KG1 (cell line): ENCODE measurements at regions not wholly inside any gene's neighbourhood (a gene's known extent, or its start where the extent isn't known, plus 50 kb on each side); places are given as distances from the start of the nearest gene placed in this dataset.

ENCODE experiments used
- DNase-seq: peaks from one replicate; lab custom pipeline; 2025; lab: John Stamatoyannopoulos, UW

DNA sequence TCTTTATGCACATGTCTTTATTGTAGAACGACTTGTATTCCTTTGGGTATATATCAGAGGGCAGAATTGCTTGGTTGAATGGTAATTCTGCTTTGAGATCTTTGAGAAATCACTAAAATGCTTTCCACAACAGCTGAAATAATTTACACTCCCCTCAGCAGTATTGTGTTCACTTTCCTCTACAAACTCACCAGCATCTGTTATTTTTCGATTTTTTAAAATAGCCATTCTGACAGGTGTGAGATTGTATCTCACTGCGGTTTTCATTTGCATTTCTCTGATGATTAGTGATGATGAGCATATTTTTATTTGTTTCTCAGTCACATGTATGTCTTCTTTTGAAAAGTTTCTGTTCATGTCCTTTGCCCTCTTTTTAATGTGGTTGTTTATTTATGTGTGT is 459.8 kb downstream of the PABPC4L start:
- DNase-seq: no peak

DNA sequence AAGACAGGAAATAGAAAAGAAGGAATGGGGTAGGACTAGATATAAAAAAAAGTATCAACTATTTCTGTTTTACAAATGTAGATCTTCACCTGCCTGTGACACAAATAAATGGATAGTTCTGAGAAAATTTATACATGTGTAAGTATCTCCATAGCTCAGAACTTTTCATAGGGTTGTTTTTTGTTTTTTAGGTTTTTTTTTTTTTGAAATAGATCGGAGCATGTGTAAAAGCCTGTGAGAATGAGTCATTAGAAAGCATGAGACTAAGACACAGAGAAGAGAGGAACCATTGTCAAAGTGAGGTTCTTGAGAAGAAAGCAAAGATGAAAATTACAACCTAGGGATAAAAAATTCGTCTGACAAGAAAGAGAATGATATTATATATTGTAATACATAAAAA is 481.6 kb downstream of the PABPC4L start:
- DNase-seq: no peak

DNA sequence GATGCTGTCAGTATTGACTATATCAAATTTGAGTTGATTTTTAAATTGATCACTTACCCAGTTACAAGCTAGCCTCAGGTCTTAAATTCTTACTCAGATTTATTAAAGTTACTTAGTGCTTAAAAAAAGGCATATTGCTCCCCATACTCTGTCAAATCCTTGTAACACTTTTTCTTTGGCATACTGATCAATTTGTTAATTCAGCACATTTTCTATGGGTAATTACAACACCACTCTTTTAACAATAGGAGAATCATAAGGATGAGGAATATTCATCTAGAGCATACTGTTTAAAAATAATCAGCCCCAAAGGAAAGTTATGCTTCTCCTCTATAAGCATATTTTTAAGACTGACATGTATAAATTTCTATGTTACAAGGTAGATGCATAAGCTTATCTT is 482.5 kb downstream of the PABPC4L start:
- no peak for DNase-seq

DNA sequence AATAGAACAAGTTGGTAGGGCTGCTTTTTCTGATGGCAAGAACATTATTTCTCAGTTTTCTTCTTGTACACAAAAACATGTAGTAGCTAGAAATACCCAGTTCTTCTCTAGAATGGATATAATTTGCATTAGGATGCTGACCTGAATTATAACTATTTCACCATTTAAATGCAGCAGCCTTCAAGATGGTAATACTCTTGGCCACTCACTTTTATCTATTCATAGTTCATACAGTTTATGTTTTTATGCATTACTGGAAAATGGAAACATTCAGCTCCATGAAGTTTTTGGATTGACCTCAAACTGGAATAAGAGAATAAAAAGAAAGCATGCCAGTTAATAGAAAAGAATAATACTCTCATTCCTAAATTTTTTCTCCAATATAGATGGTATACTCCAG is 487.4 kb downstream of the PABPC4L start:
- DNase-seq: no peak

DNA sequence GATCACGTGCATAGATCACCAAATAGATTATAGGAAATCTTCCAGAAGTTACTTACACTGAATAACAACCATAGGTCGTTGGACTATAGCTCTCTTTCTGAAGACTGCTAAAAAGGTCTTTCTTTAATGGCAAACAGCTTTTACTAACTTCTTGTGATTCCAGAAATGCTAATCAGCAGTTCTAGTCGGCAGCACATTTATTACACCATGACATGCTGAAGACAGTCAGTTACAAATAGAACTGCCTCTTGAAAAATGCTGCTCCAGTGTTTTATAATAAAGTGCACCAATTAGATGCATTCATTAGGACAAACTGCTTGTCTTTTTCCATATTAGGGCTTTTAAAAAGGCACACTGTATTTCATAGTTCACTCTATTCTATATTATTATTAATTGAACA is 488.2 kb downstream of the PABPC4L start:
- no peak for DNase-seq

DNA sequence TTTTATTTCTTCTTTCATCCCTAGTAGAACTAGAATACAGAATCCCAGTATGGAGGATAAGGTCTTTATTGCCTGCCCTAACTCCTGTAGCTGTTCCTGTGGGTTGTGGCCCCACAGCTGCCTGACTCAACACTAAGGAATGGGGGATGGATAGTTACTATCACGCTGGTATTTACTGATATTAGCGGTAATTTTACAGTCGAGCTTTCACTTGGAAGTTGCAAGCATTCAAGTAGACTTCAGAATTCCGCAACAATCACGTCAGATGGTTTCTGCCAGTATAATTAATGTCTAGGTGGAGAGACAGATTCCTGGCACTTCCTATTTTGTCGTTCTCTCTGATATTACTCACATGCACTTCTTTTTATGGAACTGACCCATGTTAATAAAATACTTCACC is 489.8 kb downstream of the PABPC4L start:
- DNase-seq: no peak

DNA sequence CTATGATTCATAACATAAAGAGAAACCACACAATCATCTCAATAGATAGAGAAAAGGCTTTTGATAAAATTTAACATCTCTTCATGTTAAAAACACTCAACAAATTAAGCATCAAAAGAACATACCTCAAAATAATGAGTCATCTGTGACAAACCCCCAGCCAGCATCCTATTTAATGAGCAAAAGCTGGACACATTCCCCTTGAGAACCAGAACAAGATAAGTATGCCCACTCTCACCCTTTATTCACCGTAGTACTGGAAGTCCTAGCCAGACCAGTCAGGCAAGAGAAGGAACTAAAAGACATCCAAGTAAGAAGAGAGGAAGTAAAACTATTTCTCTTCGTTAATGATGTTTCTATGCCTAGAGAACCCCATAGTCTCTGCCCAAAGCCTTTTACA is 507.2 kb downstream of the PABPC4L start:
- no peak for DNase-seq

DNA sequence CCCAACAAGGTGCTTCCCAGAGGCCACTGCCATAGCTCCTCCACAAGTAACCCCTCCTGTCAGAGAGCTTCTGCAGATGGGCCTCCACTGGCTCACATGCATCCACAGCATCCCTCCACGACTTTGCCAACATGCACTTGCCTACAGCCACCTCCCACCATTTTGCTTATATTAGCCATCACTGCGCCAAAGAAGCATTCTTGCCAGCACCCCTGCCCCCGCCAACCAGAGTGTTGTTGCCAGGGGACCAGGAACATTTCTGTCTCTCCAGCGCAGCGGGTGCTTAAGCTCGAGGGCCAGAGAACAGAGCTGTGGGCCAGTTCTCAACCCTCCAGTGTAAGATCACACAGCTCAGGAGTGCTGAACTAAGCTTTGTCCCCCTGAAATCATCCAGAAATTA is 517.6 kb downstream of the PABPC4L start:
- no peak for DNase-seq

DNA sequence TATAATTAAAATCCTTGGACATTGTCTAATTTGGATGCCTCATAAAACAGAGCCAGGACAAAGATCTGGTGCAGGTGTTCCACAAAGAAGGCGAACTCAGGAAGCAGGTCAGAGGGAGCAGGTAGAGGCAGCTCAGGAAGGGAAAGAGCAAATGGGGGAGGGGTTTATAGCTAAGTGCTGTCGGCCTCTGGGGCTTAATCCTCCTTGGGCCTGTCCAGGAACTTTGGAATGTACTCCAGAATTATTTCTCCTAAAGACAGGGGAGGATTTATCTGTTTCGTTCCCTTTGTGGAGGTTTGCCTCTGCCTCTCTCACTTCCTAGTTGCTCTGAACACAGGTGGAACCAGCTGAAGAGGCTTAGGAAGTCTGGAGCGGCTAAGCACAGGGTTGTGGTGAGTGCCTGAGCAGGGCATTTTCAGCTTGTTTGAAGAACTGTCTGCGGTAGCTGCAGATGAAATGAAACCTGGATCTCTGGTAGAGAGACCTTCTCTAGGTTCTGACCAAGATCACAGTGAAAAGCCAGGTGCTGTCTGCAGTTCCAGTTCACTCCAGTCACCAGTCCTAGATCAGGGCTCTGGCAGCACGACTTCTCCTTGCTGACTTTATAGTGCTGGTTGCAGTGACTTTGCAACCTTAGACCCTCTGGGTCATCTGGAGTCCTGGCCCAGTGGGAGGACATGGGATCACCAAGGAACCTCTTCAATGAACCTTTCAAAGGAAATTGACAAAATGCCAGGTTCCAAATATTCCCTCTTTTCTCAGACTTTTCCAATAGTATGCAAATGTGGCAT is 519.2 kb downstream of the PCDH10 start:
- DNase-seq: no peak

DNA sequence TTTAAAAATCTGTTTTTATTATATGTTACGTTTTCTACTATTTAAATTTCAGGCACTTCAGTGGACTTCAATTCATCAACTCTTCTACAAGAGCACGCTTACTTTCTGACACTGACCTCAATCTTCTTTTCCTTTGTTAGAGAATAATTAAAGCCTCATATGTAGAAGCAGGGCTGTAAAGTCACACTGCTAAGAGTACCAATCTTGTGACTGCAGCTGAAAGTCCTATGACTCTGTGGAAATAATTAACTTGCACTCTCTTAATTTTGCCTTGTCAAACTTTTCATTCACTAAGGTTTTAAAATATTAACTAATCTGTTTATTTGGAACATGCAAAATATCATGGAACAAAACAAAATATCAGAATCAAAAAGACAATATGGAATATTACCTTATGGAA is 498.1 kb downstream of the PCDH10 start:
- DNase-seq: no peak

DNA sequence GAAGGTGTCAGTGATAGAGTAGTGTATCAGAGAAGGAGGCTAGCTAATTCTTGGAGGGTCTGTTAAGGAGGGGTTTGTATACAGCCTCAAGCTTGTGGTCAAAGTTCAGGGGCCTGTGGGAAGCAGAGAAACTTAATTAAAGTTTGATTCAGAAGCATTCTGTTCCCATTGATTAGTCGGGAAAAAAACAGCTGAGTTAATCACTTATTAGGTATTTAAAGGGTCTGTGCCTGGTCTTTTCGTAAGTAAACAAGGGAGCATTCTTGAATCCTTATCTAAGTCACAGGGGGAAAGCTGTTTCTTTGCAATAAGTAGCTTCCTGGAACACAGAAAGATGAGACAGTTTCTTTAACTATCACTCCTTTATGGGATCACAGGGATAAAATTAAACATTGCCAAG is 492.1 kb downstream of the PCDH10 start:
- no peak for DNase-seq

DNA sequence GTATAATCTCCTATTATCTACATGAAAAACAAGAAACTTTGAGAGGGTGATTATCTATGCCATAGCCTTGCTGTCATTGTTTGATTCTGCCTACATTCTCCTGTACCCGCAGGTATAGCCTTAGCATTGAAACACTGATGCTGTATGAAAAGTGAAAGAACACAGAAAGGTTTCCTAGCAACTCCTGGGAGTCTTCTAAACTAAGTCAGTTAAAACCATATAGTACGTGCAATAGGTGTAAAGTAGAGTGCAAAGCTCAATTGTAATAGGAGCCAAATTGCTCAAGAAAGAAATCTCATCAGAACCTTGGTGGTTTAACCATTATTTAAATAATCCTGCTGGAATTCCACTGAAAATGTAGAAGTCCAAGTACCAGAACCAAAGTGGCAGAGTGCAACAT is 489.7 kb downstream of the PCDH10 start:
- no peak for DNase-seq

DNA sequence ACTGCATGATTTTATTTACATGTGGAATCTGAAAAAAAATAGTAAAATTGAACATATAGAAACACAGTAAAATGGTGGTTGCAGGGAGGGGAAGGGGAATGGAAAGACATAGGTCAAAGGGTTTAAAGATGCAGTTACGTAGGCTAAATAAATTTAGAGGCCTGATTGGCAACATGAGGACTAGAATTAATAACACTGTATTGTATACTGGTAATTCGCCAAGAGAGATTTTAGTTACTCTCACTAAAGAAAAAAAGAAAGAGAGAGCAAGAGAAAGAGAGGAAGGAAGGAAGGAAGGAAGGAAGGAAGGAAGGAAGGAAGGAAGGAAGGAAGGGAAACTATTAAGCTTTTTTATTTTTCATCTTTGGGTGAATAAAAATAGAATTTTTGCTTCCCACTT is 488.1 kb downstream of the PCDH10 start:
- no peak for DNase-seq

DNA sequence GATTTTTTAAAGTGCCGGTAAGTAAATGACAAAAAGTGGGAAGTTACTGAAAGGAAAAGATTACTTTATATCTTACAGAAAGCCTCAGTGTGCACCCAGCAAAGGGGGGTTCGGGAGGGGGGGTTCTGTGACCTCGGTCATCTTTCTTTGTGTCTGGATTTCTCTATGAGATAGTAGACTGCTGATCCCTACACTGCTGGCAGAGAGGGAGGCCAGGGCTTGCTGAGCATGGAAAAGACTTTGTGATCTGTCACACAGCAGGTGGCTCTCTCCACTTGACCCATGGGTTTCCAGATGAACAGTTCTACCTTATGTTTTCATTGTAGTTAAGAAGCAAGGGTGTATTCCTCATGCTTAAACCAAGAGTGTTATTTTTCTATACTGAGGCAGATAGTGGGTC is 475.6 kb downstream of the PCDH10 start:
- DNase-seq: no peak

DNA sequence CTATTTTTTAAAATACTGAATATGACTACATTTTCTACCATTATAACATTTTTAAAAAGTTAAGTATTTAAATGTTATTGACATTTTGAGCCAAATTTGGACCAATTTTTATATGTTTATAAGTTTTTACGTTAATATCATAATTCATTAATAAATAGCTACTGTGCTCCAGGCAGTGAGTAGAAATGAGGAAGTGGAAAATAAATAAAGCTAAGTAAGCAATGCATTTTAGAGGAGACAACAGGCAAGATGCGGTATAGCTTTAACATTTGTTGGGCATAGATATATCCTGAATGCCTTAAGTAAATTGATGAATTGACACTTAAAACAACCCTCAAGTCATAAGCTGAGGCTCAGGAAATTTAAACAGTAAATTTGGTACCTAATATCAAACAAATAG is 474.8 kb downstream of the PCDH10 start:
- DNase-seq: peak; percentile 12

DNA sequence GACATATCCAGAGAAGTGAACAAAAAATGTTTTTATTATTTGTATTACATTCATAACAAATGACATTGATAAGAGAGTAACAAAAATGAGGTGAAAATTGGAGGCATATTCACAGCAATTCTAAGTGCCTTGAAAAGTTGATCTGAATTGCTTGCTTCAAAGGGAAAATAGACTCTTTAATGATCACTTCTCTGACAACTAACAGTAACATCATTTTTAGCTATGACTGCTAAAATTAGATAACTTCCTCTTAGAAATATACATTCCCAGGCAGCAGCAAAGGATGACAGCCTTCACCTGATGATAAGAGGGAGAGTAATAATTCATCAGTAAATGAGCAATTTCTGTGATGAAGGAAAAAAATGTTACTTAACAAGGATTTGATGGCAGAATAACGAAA is 472.5 kb downstream of the PCDH10 start:
- DNase-seq: no peak

DNA sequence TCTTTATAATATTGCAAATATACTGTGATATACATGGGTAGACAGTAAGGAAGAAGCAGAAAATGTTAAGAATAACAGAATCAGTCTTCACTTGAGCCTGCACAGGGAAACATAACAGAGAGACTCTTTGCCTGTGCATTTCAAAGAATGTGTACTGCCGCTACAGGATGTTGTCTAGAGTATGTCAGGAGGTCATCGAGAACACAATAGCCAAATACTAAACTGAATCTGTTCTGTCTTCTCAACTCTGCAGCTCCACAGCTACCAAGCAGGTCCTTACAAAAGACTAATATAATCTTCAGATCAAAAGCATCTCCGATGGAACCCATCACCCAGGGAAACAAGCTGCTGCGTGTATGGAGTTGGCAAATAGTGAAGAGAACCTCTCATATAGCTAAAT is 471.5 kb downstream of the PCDH10 start:
- no peak for DNase-seq

DNA sequence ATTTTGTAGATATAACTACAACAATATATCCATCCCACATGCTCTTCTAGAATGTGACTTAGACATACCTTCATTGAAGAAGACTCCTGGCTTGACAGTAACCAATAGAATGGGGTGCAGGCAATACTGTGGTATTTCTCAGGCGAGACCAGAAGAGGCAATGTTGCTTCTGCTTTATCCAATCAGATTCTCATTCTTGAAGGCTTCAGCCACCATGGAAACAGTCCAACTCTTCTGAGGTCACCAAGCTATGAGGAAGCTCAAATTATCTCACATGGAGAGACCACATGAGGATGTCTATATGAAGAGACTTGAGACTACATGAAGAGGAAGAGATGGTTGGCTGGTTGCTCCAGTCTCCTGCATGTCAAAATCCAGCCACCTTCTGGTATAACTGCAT is 469.9 kb downstream of the PCDH10 start:
- DNase-seq: no peak

DNA sequence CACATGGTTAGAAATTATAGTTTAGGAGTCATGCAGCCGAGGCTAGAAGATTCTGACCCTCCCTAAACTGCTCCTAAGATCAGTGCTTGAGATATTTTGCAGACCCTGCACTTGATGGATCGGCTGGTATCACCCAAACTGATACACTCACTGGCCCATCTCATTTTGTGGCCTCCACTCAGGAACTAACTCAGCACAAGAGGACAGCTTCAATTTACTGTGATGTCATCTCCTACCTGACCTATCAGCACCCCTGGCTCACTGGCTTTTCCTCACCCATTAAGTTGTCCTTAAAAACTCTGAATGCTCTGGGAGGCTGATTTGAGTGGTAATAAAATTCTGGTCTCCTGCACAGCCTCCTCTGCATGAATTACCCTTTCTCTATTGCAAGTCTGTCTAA is 450.9 kb downstream of the PCDH10 start:
- no peak for DNase-seq

DNA sequence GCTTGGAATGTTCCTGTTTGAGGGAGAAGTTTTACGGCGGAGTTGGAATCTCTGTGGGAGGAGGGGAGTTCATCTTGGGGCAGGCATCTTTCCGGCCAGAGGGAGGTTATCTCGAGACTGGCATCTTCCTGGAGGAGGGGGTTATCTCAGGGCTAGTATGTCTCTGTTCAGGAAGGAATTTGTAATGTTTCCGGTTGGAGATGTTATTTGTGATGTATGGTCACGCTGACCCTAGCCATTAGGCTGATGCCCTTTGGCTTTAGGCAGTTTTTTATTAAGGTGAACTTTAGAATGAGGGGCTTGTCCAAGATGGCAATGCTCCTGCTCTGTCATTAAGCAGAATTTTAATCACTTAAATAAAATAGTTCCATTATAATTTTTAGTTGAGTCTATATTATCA is 449.7 kb downstream of the PCDH10 start:
- DNase-seq: no peak

DNA sequence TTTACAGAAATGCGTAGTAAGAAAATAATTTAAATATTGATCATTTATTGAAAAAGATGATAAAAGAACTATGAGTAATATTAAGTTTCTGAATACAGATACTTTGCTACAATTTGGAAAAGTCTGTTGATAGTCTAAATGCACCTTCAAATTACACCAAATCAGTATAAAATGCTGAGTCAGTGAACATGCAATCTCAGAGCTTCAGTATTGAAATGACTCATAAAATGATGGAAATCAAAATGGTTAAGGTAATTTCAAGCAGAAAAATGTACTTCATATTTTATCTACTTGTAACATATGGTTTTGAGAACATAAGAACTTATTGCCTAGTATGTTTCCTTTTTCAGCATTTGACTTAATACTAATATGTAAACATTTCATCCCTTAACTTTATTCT is 448.2 kb downstream of the PCDH10 start:
- DNase-seq: no peak

DNA sequence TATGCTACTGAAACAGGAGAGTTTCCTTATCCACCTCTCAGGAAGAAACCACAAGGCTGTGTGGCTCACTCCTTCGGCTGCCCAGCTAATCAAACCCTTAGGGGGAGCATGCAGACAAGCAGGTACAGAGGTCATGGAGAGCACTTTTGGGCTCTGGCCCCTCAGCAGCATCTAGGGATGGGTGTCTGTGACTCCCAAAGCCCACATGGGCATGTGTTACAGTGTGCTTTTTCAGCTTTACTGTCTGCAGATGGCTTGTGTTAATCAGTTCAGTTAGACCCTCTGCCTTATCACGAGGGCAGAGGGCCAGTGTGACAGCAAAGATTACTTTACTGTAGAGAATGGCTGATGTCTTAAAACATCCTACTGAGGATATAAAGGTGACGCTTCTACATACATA is 447.4 kb downstream of the PCDH10 start:
- no peak for DNase-seq

DNA sequence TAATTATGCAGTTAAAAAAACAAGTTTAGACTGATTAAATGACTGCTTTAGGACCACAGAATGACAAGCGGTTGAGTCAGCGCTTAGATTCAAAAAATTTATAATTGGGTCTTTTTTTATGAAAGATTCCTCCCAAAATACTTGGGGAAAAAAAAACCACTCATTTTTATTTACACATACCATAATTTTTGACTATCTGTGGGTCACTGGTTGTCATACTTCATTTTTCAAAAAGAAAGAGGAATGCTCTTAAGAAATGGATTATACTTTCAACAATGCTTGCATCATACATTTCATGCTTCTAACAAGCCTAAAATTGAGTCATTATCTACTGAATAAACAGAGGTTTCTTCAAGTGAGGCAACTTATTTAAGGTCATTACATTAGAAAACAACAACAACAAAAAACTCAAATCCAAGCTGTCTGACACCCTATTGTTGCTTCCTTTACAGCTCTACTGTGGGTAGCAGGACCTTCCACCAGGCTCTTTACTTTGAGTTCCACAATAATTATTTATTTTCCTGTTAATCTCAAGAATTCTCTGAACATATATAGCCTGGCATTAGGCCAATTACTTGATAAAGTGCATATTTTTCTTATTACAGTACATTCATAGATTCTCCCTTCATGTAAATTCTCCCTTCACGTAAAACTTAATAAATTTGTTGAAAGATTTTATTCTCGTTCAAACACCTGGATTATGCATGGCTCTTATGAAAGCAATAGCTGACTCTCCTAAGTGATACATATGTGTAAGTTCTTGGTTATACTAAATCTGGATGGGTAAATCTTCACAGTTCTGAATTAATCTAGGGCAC is 445.5 kb downstream of the PCDH10 start:
- DNase-seq: no peak

DNA sequence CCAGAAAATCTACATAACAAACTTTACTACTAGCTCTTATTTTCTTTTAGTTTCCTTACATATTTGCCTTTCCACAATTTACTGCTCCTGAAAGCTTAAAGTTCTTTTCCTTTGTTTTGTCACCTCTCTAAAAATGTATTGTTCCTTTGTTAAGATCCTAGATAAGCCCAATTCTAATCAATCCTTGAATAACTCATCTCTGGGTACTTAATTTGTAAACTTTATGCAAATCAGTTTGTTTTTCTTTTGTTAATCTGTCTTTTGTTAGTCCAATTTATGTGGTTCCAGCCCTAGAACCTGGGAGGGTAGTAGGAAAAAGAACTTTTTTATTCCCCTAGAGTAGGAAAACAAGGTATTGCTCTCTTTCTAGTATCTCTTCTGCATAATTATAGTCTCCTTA is 444.7 kb downstream of the PCDH10 start:
- DNase-seq: no peak
